DMS153 (cell line): ENCODE measurements at regions not wholly inside any gene's neighbourhood (a gene's known extent, or its start where the extent isn't known, plus 50 kb on each side); places are given as distances from the start of the nearest gene placed in this dataset.

Source experiments
- DNase-seq: peaks from one replicate; lab custom pipeline; 2025; lab: John Stamatoyannopoulos, UW

GRCh38 chr6:139569566-139569965, 195.1 kb upstream of the CITED2 start:
- DNase-seq: no peak

GRCh38 chr6:139568956-139569538, 194.6 kb upstream of the CITED2 start:
- DNase-seq: no peak

GRCh38 chr6:139568151-139568955, 193.9 kb upstream of the CITED2 start:
- DNase-seq: no peak

- DNase-seq: no peak
Measured at GRCh38 chr6:139567095-139567494, 192.6 kb upstream of the CITED2 start.

- DNase-seq: no peak
Measured at GRCh38 chr6:139565591-139565990, 191.1 kb upstream of the CITED2 start.

- no peak for DNase-seq
Measured at GRCh38 chr6:139557547-139557946, 183.1 kb upstream of the CITED2 start.

- DNase-seq: no peak
Measured at GRCh38 chr6:139556532-139556931, 182.1 kb upstream of the CITED2 start.

- no peak for DNase-seq
Measured at GRCh38 chr6:139553916-139554315, 179.5 kb upstream of the CITED2 start.

- DNase-seq: no peak
Measured at GRCh38 chr6:139551376-139551775, 176.9 kb upstream of the CITED2 start.

GRCh38 chr6:139550361-139550760, 175.9 kb upstream of the CITED2 start:
- no peak for DNase-seq

GRCh38 chr6:139549561-139550070, 175.2 kb upstream of the CITED2 start:
- DNase-seq: no peak

- no peak for DNase-seq
Measured at GRCh38 chr6:139547804-139548203, 173.4 kb upstream of the CITED2 start.

- DNase-seq: no peak
Measured at GRCh38 chr6:139547122-139547776, 172.8 kb upstream of the CITED2 start.

GRCh38 chr6:139546106-139546472, 171.6 kb upstream of the CITED2 start:
- no peak for DNase-seq

GRCh38 chr6:139545206-139546105, 171.0 kb upstream of the CITED2 start:
- DNase-seq: no peak

GRCh38 chr6:139544701-139545057, 170.2 kb upstream of the CITED2 start:
- DNase-seq: no peak

GRCh38 chr6:139542351-139542750, 167.9 kb upstream of the CITED2 start:
- no peak for DNase-seq

- DNase-seq: no peak
Measured at GRCh38 chr6:139540894-139541293, 166.4 kb upstream of the CITED2 start.

GRCh38 chr6:139540276-139540675, 165.8 kb upstream of the CITED2 start:
- DNase-seq: no peak

- no peak for DNase-seq
Measured at GRCh38 chr6:139539852-139540251, 165.4 kb upstream of the CITED2 start.

GRCh38 chr6:139538366-139538765, 163.9 kb upstream of the CITED2 start:
- no peak for DNase-seq
